Activated CD4-positive, alpha-beta memory T cell treated with anti-CD3 and anti-CD28 coated beads for 36 hours (primary cell): ENCODE measurements at regions not wholly inside any gene's neighbourhood (a gene's known extent, or its start where the extent isn't known, plus 50 kb on each side); places are given as distances from the start of the nearest gene placed in this dataset.
A peak's percentile ranks its signal among the peaks of the same experiment; 100 is the strongest.
"Not testable (repeated sequence)": the region's sequence is repeated elsewhere in the genome, so short reads cannot be mapped to it uniquely, and the experiment has no call there.

Experiments used
- CTCF ChIA-PET: fragments of 350-600 bp; sonication (Branson Sonifier 250); formaldehyde crosslinking; loops from one replicate; lab custom pipeline; 2021; ENCODE audit warnings: antibody characterized with exemption, inconsistent platforms; lab: Charles Lee
- POLR2A ChIA-PET: fragments of 350-600 bp; sonication (Branson Sonifier 250); formaldehyde crosslinking; loops from one replicate; lab custom pipeline; 2021; ENCODE audit warnings: antibody characterized with exemption; lab: Charles Lee
- DNase-seq: peaks from one replicate; pipeline ENCODE4 v3.0.0-alpha.2; 2020
- H3K27ac Mint-ChIP-seq: one replicate; pipeline ENCODE4 v1.8.0; 2021; ENCODE audit warnings: mixed read lengths
- H3K27me3 Mint-ChIP-seq: one replicate; pipeline ENCODE4 v1.8.0; 2021; ENCODE audit warnings: mixed read lengths
- H3K36me3 Mint-ChIP-seq: one replicate; pipeline ENCODE4 v1.8.0; 2021; ENCODE audit warnings: mixed read lengths
- H3K4me1 Mint-ChIP-seq: one replicate; pipeline ENCODE4 v1.8.0; 2021; ENCODE audit warnings: low read depth, mixed read lengths
- H3K4me3 Mint-ChIP-seq: one replicate; pipeline ENCODE4 v1.8.0; 2021; ENCODE audit warnings: mild to moderate bottlenecking, mixed read lengths
- H3K9me3 Mint-ChIP-seq: one replicate; pipeline ENCODE4 v1.8.0; 2021; ENCODE audit warnings: mixed read lengths
- intact Hi-C: fragments of 100-400 bp; cut with micrococcal nuclease; formaldehyde crosslinking; loops from one replicate; pipeline ENCODE4 v1.15.1; 2023

- Mint-ChIP-seq H3K27me3 (peaks cover 1% of the 10 kb centered on the region), H3K36me3 (no peaks in the 10 kb centered on the region), H3K9me3 (no peaks in the 10 kb centered on the region), H3K4me3 (no peak overlapping the region), H3K27ac (no peak overlapping the region), H3K4me1 (no peaks in the 10 kb centered on the region)
- POLR2A ChIA-PET, result no interaction called here
- intact Hi-C loops, result no loop called here
- DNase-seq, result no peak
- CTCF ChIA-PET, result interaction anchor here (1.4 kb wide), 1 partner anchor 112 kb away, joined by 5 read pairs; no protein-coding TSS in a partner anchor
Observed at GRCh38 chrX:11899091-11899490, 141.1 kb downstream of the MSL3 start.

DNA sequence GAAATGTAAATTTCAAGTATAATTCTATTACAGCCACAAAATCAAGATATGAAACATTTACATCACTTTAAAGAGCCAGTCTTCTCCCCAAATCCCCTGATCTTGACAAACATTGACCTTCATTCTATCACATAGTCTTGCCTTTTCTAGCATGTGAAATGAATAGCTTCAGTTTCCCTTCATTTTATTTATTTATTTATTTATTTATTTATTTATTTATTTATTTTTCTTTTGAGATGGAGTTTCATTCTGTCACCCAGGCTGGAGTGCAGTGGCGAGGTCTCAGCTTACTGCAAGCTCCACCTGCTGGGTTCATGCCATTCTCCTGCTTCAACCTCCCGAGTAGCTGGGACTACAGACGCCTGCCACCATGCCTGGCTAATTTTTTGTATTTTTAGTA, 147.9 kb downstream of the MSL3 start:
- H3K4me3 Mint-ChIP-seq, H3K9me3 Mint-ChIP-seq, H3K36me3 Mint-ChIP-seq, H3K27ac Mint-ChIP-seq, POLR2A ChIA-PET, H3K27me3 Mint-ChIP-seq, H3K4me1 Mint-ChIP-seq, CTCF ChIA-PET, DNase-seq: not testable (repeated sequence)
- intact Hi-C loops, result loop anchor here (5.0 kb wide), 1 partner anchor 134 kb away; no protein-coding TSS in a partner anchor

DNA sequence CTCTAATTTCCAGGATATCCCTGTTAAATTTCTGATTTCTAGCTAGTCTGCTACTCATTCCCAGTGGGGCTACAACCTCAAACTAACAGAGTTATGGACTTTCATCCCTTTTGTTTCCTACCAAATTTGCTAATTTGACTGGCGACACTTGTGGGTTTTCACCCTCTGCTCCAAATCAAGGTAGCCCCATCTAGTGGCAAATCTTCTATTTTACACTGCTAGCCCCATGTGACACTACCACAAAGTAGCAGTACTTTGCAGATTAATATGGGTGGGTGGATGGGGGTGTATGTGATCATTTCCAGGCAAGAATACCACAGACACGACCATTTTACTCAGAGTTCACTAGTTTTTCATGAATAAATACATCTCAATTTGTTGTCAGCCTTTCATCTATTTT, 150.3 kb downstream of the MSL3 start:
- Mint-ChIP-seq H3K27ac (no peak overlapping the region), H3K9me3 (peaks cover 4% of the 10 kb centered on the region), H3K4me3 (no peak overlapping the region), H3K27me3 (peaks cover 2% of the 10 kb centered on the region), H3K36me3 (no peaks in the 10 kb centered on the region), H3K4me1 (no peaks in the 10 kb centered on the region)
- POLR2A ChIA-PET, result no interaction called here
- intact Hi-C loops, result loop anchor here (1.0 to 5.0 kb wide), 4 partner anchors 115 to 375 kb away; no protein-coding TSS in a partner anchor
- CTCF ChIA-PET, result interaction anchor here (1.0 kb wide), 1 partner anchor 121 kb away, joined by 4 read pairs; no protein-coding TSS in a partner anchor
- DNase-seq, result peak; percentile 15

- intact Hi-C loops, result no loop called here
- H3K27ac Mint-ChIP-seq, result no peak overlapping the region
- no peaks in the 10 kb centered on the region for H3K36me3 Mint-ChIP-seq
Observed at GRCh38 chrX:11913001-11913400, 155.0 kb downstream of the MSL3 start.

DNA sequence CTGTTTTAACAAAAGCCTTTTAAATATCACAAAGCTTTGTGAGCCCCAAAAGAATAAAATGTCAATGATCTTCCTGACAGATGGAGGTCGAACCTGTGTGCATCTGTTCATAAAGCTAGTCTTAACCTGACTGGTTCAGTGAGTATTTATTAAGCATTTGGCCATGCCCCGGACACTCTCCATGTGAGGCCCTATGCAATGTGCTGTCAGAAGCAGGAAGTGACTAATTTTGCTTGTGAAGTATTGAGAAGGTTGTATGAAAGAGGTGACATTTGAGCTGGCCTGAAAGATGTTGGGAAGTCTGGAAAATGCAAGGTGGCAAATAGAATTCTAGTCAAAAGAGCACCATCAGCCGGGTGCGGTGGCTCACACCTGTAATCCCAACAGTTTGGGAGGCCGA, 171.4 kb downstream of the MSL3 start:
- ChIA-PET CTCF (no interaction called here), POLR2A (no interaction called here)
- intact Hi-C loops, result no loop called here
- H3K27ac Mint-ChIP-seq, result no peak overlapping the region
- no peaks in the 10 kb centered on the region for H3K27me3 Mint-ChIP-seq
- no peak for DNase-seq
- no peaks in the 10 kb centered on the region for H3K36me3 Mint-ChIP-seq
- H3K4me3 Mint-ChIP-seq, result no peak overlapping the region
- no peaks in the 10 kb centered on the region for H3K4me1 Mint-ChIP-seq
- peaks cover 12% of the 10 kb centered on the region for H3K9me3 Mint-ChIP-seq

More at GRCh38 chrX:11913001-11913400, 155.0 kb downstream of the MSL3 start:
- H3K4me1 Mint-ChIP-seq, result no peaks in the 10 kb centered on the region
- H3K27me3 Mint-ChIP-seq, result peaks cover 7% of the 10 kb centered on the region
- no peaks in the 10 kb centered on the region for H3K9me3 Mint-ChIP-seq
- no peak for DNase-seq
- ChIA-PET POLR2A (no interaction called here), CTCF (no interaction called here)
- no peak overlapping the region for H3K4me3 Mint-ChIP-seq

- ChIA-PET CTCF (no interaction called here), POLR2A (no interaction called here)
- Mint-ChIP-seq H3K4me3 (no peak overlapping the region), H3K4me1 (no peaks in the 10 kb centered on the region), H3K36me3 (no peaks in the 10 kb centered on the region), H3K9me3 (peaks cover 8% of the 10 kb centered on the region), H3K27ac (no peak overlapping the region), H3K27me3 (no peaks in the 10 kb centered on the region)
- intact Hi-C loops, result no loop called here
- no peak for DNase-seq
Observed at GRCh38 chrX:11932423-11932822, 174.4 kb downstream of the MSL3 start.

DNA sequence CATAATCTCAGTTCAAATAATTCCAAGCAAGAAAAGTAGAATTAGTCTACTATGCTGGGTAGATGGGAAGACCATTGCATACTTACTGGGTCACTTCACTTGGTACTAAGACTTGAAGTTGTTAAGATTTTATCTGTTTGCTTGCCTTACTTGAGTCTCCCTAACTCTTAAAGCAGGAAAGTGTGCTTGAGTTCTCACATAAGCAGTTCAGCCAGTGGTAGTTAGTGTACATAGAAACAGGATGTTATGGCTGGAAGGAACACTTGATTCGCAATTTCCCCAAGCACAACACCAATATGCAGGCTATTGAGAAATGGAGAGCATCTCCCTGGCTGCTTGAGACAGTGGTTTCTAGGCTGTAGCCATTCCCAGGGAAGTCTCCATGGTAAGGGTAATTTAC, 176.1 kb downstream of the MSL3 start:
- POLR2A ChIA-PET, result no interaction called here
- DNase-seq, result no peak
- Mint-ChIP-seq H3K4me1 (no peaks in the 10 kb centered on the region), H3K4me3 (no peak overlapping the region), H3K27me3 (no peaks in the 10 kb centered on the region), H3K36me3 (no peaks in the 10 kb centered on the region), H3K9me3 (no peaks in the 10 kb centered on the region), H3K27ac (no peak overlapping the region)
- CTCF ChIA-PET, result no interaction called here
- intact Hi-C loops, result no loop called here

DNA sequence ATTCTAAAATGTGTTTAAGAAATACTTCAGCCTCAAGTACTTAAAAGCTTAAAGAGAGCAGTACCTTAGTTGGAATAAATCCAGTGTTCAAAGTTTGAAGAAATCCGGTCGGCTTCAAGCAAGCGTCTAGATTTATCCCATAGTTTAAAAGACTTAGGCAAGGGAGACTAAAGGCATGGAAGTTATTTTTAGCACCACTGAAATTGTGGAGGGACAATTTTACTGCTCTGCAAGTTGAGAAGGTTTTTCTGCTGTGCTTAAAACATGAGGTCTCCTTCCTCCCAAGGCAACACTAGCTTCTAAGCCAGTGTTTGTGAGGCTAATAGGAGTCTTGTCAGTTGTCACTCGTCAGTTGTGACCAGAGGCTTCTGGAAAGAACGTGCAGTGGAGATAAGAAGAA, 183.5 kb downstream of the MSL3 start:
- CTCF ChIA-PET, result no interaction called here

DNA sequence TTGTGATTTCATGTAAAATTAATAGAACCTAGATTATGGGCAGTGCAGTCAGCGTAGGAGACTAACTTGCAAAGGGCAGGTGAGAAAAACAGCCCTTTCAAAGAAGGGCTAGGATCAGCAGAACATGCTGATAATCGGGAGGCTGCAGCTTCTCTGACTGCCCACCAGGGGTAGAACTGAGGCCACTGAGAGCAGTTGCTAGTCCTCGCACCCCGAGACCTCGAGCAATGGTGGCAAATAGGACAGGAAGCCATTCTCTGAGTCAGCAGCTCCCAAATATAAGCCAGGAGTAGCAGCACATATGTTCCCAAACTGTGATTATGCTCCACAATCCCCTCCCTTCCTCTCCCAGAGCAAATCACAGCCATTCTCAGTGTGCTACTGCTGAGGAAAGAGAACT, 186.5 kb downstream of the MSL3 start:
- H3K36me3 Mint-ChIP-seq, result no peaks in the 10 kb centered on the region
- no peak overlapping the region for H3K27ac Mint-ChIP-seq
- POLR2A ChIA-PET, result no interaction called here

More for the DNA sequence above, 183.5 kb downstream of the MSL3 start:
- intact Hi-C loops, result no loop called here
- DNase-seq, result no peak
- no peaks in the 10 kb centered on the region for H3K4me1 Mint-ChIP-seq
- H3K36me3 Mint-ChIP-seq, result no peaks in the 10 kb centered on the region
- peaks cover 1% of the 10 kb centered on the region for H3K27me3 Mint-ChIP-seq
- POLR2A ChIA-PET, result no interaction called here
- no peak overlapping the region for H3K27ac Mint-ChIP-seq
- H3K9me3 Mint-ChIP-seq, result no peaks in the 10 kb centered on the region
- H3K4me3 Mint-ChIP-seq, result no peak overlapping the region

GRCh38 chrX:11949291-11949690, 189.0 kb upstream of the FRMPD4 start:
- H3K4me3 Mint-ChIP-seq, result no peak overlapping the region
- H3K4me1 Mint-ChIP-seq, result no peaks in the 10 kb centered on the region
- H3K9me3 Mint-ChIP-seq, result no peaks in the 10 kb centered on the region
- H3K36me3 Mint-ChIP-seq, result no peaks in the 10 kb centered on the region
- ChIA-PET CTCF (no interaction called here), POLR2A (no interaction called here)
- intact Hi-C loops, result no loop called here
- DNase-seq, result no peak
- no peak overlapping the region for H3K27ac Mint-ChIP-seq
- H3K27me3 Mint-ChIP-seq, result peaks cover 1% of the 10 kb centered on the region

More for the DNA sequence above, 186.5 kb downstream of the MSL3 start:
- Mint-ChIP-seq H3K9me3 (no peaks in the 10 kb centered on the region), H3K27me3 (peaks cover 1% of the 10 kb centered on the region), H3K4me1 (no peaks in the 10 kb centered on the region), H3K4me3 (no peak overlapping the region)
- intact Hi-C loops, result no loop called here
- DNase-seq, result no peak
- CTCF ChIA-PET, result no interaction called here

DNA sequence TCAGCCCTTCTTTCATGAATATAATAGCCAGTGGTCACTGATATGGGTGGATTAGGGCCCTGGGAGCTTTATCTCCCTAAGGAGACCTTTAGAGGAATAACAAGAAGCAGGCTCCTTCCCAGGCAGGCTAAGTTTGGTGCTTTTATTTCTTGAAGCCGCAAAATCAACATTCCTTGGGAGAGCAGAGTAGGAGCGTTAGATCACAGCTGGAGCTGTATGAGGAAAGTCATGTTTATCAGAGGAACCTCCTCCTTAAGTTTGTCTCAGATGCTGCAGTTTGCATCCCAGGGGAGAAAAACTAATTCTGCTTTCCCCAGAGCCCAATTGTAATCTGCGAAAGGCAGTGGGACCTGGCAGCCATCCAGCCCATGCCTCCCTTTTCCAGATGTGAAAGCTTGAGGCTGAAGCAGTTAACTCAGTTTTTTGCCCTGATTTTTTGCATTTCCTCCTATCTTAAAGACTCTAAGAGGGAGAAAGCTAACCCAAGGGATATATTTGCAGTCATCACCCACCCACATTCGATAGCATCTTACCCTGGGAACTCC, 186.0 kb upstream of the FRMPD4 start:
- Mint-ChIP-seq H3K27ac (no peak overlapping the region), H3K27me3 (no peaks in the 10 kb centered on the region), H3K36me3 (no peaks in the 10 kb centered on the region), H3K4me3 (no peak overlapping the region), H3K9me3 (no peaks in the 10 kb centered on the region), H3K4me1 (no peaks in the 10 kb centered on the region)
- ChIA-PET CTCF (interaction anchor here (0.6 kb wide), 1 partner anchor 85 kb away, joined by 3 read pairs; no protein-coding TSS in a partner anchor), POLR2A (no interaction called here)
- DNase-seq, result no peak
- intact Hi-C loops, result no loop called here

- ChIA-PET POLR2A (no interaction called here), CTCF (no interaction called here)
- no peak overlapping the region for H3K4me3 Mint-ChIP-seq
- H3K36me3 Mint-ChIP-seq, result no peaks in the 10 kb centered on the region
- intact Hi-C loops, result no loop called here
- no peaks in the 10 kb centered on the region for H3K4me1 Mint-ChIP-seq
- no peaks in the 10 kb centered on the region for H3K9me3 Mint-ChIP-seq
- DNase-seq, result no peak
- H3K27me3 Mint-ChIP-seq, result no peaks in the 10 kb centered on the region
- no peak overlapping the region for H3K27ac Mint-ChIP-seq
Observed at GRCh38 chrX:11953615-11954014, 184.7 kb upstream of the FRMPD4 start.

DNA sequence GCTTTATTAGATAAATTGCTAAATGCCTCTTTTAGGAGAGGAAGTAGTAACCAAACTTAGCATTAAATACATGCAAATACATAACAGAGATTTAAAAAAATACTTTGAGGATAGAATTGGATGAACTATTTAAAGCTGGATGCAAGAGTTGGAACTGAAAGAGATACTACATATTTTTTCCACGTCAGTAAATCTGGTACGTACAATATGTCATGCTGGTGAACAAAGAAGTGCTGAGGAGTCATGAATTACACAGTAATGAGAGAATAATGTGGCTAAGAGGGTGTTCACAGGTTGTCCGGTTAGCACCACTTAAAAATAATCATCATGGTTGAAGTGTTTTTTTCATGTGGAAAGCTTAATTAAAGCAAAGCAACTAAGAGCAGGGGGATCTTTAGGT, 184.1 kb upstream of the FRMPD4 start:
- Mint-ChIP-seq H3K4me1 (no peaks in the 10 kb centered on the region), H3K27me3 (no peaks in the 10 kb centered on the region), H3K27ac (no peak overlapping the region), H3K4me3 (no peak overlapping the region), H3K9me3 (no peaks in the 10 kb centered on the region), H3K36me3 (no peaks in the 10 kb centered on the region)
- CTCF ChIA-PET, result no interaction called here
- no peak for DNase-seq
- POLR2A ChIA-PET, result no interaction called here
- intact Hi-C loops, result no loop called here
